ENCODE measurements at regions not wholly inside any gene's neighbourhood (a gene's known extent, or its start where the extent isn't known, plus 50 kb on each side); places are given as distances from the start of the nearest gene placed in this dataset.
A peak's percentile ranks its signal among the peaks of the same experiment; 100 is the strongest.

DNA sequence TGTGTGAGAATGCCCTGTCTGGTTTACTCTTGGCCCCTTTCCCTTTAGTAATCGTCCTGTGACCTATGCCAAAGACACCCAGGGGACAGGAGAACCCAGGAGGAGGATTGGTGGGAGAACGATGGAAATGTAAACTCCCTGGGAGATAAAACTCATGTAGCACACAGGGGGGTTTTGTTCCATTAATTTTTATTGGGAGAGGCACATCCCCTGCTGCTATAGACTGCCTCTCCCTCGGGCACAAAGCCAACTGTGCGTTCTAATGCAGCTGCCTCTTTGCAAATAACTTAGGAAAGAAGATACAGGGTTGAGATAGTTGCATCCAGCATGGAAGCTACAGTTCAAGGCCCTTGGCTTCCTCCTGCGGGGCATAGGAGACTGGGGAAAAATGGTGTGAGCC is 489.6 kb downstream of the SLC4A3 start:
- DNase-seq (ENCODE audit: low spot score), result no peak

DNA sequence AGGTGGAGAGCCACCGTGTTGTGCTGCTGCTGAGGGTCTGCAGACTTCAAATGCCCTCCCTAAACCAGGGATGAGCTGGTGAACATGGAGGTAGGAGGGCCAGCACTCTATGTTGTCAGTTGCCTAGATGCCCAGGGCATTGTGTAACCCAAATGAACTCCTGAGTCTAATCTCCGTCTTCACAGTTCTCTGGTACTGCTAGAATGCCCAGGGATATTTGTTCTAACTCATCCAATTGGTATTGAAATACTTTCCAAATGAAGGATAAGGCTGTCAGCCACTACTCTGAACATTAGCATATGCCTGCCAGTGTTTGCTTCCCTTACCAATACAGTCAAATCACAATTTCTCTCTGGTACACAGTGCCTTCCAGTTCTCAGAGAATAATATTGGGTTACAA is 492.6 kb downstream of the SLC4A3 start:
- DNase-seq (ENCODE audit: low spot score), result no peak

DNA sequence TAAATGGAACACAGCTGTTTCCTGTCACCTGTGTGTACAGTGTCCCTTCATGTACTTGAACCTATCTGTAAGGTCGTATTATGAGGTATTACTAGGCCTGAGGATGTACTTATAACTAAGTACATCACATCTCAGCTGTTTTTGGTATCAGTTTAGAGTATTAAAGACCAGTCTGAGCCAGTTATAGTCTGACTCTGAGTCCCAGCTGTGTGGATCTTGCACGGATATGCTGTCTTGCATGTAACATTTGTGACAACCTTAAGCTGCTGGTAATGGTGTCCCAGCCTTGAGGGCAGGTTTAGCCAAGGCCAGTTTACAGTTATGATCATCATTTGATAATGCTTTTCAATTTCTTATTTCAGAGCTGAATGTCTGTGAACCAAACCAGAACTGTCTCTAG is 496.3 kb downstream of the SLC4A3 start:
- no peak for DNase-seq (ENCODE audit: low spot score)

DNA sequence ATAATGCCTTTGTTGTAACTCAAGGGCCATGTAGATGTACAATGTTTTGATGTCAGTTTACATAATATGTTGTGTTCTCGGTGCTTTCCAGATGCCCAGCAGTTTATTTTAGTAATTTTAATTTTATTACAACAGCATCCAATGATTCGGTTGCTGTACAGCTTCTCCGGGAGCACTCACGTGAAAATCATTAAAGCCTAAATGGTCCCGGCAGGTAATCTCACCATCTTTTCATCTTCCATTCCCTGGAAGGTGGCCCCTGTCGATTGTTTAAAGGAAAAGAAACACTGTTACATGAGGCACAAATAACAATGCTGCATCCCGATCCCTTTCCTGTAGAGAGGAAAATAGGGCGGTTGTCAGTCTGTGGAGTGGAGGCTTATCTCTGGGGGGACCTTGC is 498.1 kb downstream of the SLC4A3 start:
- no peak for DNase-seq (ENCODE audit: low spot score)

DNA sequence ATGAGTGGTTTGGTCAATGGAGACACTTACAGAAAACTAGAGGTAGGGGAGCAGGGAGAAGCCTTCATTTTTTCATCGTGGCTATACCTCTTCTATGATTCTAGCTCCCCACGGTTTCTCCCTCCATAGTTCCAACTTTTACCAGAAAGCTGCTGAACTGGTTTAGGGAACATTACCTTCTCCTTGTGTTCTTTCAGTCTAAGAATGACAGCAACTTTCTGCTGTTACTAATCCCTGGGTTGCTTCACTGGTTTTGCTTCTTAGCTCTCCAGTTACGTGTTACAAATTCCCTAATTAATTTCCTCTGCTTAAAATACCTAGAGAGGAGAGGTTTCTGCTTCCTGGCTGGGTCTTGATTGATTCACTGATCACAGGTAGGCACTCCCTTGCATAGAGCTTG is 499.9 kb downstream of the SLC4A3 start:
- DNase-seq (ENCODE audit: low spot score), result no peak

DNA sequence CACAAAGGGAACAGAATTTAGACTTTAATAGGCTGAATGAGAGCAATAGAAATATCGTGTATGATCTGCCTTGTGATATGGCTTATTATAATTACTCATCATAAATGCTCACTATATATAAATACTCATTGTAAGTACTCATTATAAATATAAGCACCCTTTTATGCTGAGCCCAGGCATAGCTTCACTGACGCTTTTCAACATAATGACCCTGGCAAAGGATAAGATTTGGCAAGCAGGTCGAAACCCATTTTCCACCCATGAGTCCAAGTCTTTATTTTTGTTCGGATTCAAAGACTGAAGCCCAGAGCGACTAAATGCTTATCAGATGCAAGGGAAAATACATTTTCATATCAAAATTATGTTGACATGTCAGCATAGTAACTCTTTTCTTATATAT is 500.4 kb downstream of the SLC4A3 start:
- DNase-seq (ENCODE audit: low spot score), result no peak

DNA sequence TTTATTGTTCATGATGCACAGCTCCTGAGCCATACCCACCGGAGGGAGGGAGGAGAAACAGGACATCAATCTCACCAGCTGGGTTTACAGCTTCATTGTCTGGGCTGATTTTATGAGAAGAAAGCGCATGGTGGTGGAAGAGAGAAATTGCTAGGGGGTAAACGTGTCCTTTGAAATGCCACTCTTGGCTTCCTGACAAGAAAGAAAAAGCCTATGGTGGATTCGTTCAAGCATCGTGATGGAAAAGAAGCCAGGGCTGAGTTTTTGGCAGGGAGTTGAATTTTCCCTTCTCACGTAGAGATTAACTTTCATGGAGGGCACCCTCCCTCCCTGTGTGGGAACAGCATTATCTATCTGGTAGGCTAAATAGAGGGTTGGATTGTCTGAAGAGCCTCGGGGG is 502.0 kb downstream of the SLC4A3 start:
- DNase-seq (ENCODE audit: low spot score), result no peak

DNA sequence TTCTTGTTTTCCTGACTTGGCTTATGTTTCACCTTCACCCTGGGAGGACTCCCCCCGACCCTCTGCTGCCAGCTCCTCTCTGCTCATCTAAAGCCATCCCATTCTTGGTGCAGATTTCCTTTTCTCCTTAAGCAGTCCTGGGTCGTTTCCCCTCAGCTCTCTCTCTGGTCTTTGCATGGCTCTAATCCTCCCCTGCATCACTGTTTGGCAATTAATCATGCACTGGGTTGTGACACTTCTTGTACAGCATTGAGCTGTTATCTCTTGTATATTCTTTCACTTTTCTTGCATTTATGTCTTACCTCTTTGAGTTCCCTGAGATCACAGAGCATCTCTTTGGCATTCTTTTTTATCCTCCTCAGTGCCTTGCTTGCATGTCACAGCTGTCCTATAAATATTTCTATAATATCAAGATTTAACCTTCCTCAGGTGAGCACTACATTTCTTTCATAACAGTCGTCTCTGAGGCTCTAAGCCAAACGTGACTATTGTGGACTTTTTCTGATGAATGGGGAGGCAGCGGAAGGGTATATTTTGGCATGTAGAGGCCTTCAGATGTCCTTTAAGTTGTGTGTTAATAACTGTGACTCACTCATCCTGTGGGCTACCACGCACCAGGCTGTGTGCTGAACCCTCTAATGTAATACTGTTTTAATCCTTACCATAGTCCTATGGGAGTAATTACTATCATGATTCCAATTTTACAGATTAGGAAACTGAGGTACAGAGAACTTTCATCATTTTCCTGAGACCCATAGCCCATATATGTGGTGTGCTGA is 507.5 kb downstream of the SLC4A3 start:
- no peak for DNase-seq (ENCODE audit: low spot score)

DNA sequence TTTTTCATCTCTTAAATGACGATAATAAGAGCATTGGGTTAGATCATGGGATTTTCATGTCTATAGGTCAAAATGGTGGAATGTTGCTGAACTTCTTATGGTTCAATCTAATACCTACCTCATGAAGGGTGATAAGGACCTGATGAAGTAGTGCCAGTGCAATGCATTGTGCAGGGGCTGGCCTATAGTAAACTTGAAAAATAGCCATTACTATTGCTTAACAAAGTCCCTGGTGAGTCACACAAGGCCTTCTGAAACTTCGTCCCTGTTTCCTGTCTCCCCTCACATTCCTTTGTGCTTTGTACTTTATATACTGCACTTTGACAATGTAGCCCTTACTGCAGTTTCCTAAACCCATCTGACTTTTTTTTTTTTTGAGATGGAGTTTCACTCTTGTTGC is 515.9 kb downstream of the SLC4A3 start:
- peak; percentile 46 for DNase-seq (ENCODE audit: low spot score)

DNA sequence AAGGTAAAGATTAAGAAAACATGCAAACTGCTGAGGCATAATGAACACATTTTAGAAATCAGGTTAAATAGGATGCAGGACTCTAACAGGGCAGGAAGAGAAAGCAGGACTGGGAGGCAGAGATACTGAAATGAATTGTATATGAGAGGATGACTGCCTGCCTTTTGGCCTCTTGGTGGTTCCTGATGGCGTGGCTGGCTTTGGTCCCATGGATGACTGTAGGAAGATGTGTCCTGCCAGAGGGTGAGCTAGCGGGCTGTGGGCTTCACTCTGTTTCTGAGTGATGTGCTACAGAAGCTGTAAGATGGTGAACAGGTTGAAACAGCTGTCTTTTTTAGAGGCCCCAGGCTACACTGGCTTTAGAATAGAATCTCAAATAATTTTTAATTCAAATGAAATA is 517.0 kb downstream of the SLC4A3 start:
- no peak for DNase-seq (ENCODE audit: low spot score)

DNA sequence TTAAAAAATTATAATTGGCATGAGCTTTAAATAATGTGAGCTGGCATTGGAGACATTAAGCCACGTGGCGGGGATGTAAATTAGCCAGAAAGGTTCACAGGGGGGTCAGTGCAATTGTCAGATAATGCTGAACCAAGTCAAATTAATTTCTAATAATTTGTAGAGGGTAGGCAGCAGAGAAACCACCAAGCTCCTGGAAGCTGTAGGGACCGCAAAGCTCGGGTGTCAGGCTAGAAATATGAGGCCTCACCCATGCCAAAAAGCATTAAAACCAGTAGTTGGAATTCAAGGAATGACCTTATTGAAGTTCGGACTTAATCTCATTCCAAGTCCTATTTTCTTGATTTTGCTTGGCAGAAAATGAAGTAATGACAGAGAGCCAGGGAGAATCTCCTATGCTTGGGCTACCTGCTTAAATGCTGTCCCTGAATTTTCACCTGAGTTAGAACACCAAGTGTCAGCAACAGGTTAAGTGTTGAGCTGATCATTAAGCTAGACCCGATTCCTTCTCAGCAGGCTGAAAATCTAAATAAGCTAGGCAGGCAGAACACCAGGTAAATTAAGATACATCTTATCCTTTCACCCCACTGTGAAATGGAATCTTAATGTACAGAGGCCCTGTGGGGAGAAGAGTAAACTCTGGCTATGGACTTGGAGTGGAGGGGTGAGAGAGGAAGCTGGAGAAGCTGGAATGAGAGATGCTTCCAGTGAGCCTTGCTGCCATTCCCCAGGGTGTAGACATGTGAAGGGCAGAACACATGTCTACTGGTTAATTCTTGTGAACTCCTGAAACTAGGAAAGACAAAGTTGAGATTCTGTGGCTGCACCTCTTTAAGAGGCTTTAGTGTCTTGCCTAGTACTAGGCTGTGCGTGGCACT is 520.0 kb downstream of the SLC4A3 start:
- peak; percentile 31 for DNase-seq (ENCODE audit: low spot score)

DNA sequence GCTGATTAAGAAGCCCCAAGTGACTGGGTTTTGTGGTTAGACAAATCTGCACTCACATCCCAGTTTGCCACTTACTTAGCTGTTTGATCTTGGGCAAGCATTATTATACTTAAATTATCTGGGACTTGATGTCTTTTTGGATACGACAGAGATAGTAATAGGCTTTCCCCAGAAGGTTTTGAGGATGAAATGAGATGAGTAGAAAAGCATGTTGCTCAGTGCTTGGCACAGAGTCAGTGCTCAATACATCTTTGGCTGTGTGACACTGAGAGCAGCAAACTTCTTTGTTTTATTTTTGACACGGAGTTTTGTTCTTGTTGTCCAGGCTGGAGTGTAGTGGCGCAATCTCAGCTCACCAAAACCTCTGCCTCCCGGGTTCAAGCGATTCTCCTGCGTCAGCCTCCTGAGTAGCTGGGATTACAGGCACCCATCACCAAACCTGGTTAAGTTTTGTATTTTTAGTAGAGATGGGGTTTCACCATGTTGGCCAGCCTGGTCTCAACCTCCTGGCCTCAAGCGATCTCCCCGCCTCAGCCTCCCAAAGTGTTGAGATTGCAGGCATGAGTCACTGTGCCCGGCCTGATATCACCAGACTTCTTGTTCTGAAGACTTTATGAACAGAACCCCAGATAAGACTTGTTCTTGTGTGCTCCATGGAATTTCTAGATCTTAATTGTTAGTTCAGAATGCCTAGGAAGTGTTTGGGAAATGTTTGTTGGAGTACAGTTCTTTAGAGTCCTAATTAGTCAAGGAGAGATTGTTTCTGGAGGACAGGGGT is 521.2 kb downstream of the SLC4A3 start:
- DNase-seq (ENCODE audit: low spot score), result no peak

DNA sequence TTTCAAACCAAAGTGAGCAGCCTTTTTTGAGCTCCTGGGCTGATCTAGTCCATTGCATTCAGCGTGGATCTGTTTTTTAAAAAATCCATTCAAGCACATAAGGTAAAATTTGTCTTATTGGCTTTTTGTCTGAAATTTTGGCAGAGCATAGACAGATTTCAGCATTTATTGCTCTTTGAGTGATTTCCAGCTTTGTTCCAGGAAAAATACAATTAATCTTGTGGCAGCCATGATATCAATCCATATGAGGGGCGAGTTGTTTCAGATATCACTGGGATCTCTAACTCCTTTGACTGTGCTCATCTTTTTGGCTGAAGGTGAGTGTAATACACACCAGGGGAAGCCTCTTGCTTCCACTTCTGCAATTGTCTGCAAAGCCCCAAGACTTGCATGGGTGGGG is 523.9 kb downstream of the SLC4A3 start:
- no peak for DNase-seq (ENCODE audit: low spot score)

DNA sequence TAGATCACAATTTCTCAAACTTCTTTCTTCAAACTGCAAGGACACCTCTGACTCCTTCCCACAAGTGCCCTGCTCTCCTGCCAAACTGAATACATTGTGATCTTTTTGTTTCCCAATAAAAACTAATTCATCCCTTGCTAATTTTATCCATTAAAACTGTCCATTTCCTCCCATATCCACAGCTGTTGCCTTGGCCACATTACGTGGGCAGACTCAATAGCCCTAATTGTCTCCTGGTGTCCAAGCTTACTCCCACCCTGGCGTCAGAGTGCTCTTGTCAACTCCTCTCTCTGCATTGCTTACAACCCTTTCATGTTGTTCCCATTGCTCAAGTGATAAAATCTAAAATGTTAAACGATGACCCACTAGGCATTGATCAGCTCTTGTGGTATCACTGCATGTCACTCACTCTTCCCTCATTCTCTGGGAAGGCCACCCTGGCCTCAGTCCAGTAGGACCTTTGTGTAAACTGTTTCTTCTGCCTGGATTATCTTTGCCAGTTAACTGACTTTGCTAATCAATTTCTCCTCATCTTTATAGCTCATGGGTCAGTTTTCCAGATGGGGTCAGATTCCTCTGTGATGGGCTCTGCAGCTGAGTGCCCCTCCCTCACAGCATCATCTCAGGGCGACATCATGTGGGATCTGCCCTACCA is 525.0 kb downstream of the SLC4A3 start:
- DNase-seq (ENCODE audit: low spot score), result no peak

DNA sequence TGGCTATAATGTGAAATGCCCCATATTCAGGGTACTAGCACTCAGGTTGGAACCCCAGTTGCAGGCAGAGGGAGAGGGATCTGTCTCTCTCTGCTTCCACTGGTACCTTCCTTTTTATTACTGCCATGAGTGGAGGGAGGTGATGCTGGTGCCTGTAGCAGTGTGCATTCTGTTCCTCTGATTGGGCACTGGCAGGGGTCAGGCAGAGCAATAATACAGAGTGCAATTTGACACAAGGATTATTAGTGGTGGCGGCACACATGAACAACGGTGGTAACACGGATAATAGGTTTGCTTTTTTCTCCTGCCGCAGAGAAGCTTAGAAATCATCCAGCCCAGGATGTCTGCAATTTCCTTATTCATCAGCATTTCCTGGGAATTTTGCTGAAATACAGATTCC is 525.7 kb downstream of the SLC4A3 start:
- no peak for DNase-seq (ENCODE audit: low spot score)

DNA sequence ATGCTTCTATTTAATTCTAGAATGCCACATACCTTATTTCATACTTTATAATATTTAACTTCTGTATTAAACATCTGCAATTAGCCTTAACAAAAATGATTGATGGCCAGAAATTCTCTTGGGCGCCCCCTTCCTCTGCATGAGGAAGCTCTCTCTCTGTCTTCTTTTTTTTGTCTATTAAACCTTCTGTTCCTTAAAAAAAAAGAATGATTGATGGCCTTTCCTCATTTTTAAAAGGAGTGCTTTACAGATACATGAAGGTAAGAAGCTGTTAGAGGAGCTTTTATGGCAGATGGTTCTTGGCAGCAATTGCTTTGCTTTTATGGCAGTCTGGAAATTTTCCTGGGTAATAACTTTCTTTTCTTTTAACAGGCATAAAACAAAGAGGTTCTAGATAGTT is 526.9 kb downstream of the SLC4A3 start:
- no peak for DNase-seq (ENCODE audit: low spot score)

DNA sequence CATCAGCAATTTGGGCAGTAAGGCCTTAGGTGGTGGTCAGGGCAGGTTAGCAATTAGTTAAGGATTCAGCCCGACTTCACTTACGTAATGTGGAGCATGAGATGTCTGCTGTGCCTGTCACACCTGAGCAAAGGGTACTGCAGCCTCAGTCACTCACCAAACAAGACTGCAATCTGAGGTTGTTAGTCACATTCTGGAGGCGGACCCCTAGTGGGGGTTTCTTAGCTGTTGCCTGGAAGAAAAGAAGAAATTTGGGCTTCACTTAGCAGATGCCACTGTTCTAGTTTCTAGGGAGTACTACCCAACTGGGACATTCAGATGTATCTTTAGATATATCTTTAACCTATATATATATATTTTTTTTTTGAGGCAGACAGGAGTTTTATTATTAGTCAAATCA is 529.9 kb downstream of the SLC4A3 start:
- DNase-seq (ENCODE audit: low spot score), result no peak

DNA sequence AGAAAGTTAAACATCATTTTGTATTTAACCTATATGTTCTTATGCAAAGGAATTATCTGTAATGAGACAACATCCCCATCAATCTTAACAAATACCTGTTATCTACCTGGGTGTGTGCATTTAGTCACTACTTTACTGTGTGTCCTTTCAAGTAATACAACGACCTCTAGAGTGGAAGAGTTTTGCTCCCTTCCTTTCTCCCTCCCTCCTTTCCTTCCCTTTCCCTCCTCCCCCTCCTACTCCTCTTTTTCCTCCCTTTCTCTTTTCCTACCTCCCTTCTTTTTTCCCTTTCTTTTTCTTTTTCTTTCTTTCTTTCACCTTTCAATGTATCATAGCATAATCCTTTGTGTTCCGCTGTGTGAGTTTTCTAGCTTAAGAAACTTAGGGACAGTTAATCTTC is 532.3 kb downstream of the SLC4A3 start:
- no peak for DNase-seq (ENCODE audit: low spot score)

DNA sequence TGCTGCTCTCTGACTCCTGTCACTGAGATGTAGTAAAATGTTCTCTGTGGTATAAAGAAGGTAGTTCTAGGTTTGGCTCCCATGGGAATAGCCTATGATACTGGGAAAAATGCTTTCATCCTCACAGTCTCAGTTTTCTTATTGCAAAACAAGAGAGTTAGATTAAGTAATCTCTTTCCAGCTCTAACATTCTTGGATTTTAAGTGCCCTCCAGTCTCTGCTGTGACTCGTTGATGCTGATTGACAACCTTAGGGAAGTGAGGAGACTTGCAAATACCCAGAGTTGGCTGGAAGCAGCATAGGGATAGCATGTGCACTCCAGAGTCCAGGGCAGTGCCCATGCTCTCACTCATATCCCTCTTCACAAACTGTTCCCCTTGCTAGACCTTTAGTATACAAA is 534.9 kb downstream of the SLC4A3 start:
- DNase-seq (ENCODE audit: low spot score), result no peak

DNA sequence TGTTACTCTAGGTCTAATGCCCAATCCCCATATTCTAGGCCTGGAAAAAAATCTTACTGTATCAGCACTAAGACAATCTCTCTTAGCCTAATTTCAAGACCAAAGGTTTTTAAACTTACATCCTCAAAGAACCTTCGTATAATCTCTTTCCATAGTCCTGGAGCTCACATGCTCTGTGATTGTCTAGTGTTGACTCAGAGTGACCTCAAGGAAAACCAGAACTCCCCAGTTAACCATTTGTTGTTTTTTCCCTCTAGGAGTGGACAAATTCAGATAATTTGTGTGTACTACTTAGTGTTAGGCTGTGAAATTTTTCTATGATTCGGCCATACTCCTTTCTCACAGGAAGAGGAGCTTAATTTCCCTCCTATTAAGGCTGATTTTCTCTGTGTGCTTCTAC is 536.1 kb downstream of the SLC4A3 start:
- DNase-seq (ENCODE audit: low spot score), result no peak

DNA sequence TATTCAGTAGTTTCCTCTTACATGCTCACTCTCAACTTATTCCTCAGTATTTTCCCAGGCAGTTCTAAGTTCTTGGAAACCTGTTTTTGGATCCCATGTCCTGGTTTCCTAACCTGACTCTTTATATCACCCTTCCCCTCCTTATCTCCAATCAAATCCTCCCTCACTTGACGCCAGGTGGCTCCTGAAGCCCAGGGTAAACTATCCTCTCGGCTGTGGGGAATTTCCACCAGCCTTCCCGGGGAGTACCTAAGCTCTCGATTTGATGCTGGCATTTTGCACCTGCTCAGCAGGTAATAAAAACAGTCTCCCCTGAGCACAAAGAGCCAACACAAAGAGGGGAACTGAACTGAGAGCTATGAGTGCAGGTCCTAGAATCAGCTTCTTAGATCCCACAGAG is 538.0 kb downstream of the SLC4A3 start:
- DNase-seq (ENCODE audit: low spot score), result no peak

DNA sequence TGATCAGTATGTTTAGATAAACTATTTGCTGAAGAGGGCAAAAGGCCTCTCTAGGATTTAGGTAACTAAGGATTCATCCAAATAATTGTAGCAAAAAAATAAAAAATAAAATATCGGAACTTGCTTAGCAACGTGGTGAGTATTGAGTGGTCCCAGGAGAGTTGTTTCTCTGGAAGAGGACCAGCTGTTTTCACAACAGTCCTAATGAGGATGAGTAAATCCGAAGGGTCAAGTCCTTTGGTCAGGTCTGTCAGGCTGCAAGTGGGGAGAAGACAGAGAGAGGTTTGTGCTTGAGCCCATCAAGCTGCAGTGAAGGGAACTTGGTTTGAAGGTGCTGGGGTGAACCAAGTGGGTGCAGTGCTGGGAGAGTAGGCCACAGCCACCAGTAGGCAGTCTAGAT is 539.2 kb downstream of the SLC4A3 start:
- DNase-seq (ENCODE audit: low spot score), result no peak

All from AG08396 (cell line).